GM19372 (cell line): ENCODE measurements at regions not wholly inside any gene's neighbourhood (a gene's known extent, or its start where the extent isn't known, plus 50 kb on each side); places are given as distances from the start of the nearest gene placed in this dataset.

ENCODE experiments used
- ATAC-seq: cut with Tn5 transposase; IDR thresholded peaks from one replicate; pipeline ENCODE4 v1.9.1; 2021; ENCODE audit warnings: mild to moderate bottlenecking, low read depth, moderate library complexity; ENCODE audit not compliant: unreplicated experiment

- no peak for ATAC-seq
These were observed 71.6 kb upstream of the C1GALT1 start for GRCh38 chr7:7110706-7111105.

DNA sequence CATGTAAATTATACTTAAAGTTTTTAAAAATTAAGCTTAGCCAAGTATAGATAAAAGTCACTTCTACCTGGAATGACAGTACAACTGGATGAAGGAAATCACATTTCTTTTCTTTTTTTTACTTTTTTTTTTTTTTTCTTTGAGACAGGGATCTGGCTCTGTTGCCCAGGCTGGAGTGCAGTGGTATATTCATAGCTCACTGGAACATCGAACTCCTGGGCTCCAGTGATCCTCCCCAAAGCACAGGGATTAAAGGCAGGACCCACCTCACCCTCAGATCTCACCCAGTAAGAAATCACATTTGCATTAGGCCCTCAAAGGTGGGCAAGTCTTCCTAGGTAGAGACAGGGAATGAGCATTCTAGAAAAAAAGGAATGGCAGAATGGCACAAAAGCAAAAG, 69.5 kb upstream of the C1GALT1 start:
- no peak for ATAC-seq

DNA sequence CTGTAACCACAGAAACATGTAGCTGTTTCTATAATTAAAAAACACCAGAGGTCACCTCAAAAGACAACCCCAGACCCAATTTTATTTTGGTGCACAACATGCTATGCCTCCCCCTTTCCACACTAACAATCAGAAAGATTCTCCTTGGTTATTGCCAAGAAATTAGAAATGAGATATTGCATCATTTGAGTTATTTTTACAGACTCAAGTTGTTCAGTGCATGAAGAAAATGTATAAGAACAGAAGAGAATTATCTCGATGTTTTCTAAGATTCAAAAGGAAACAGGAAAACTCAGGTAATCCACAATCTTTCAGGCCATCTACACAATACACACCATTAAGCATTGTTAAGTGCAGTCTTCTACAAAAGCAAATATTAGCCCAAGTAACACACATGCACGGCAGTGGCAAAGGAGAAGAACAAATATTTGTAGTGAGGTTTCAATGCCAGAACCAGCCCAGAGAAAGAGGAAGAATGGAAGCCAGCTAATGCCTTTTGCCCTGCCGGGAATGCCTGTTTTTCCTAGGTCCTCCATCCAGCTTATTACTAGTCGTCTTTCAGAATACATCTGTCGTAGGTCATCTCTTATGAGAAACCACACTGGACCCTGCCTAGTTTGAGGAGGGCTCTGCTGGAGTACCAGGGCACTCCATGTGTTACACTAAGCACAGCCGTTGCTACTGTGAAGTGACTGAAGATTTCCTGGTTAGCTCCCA, 67.6 kb upstream of the C1GALT1 start:
- ATAC-seq, result no peak

DNA sequence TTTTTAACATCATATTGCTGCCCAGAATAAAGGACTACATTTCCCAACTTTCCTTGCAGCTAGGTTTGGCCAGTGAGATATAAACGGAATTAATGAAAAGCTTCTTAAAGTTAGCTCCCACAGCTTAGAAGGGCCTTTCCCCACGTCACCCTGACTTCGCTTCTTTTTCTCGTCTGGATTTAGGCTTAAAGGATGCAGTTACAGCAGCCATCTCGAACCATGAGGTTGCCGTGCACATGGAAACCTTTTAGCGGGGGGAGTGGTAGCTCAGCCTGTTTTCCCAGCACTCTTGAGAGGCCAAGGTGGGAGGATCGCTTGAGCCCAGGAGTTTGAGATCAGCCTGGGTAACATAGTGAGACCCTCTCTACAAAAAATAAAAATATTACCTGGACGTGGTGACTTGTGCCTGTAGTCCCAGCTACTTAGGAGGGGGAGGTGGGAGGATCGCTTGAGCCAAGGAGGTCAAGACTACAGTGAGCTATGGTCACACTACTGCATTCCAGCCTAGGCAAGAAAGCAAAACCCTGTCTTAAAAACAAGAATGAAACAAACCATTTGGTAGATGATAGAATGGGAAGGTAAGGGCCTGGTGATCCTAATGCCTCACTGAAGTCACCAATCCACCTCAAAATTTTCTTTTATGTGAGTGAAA, 64.3 kb upstream of the C1GALT1 start:
- no peak for ATAC-seq

DNA sequence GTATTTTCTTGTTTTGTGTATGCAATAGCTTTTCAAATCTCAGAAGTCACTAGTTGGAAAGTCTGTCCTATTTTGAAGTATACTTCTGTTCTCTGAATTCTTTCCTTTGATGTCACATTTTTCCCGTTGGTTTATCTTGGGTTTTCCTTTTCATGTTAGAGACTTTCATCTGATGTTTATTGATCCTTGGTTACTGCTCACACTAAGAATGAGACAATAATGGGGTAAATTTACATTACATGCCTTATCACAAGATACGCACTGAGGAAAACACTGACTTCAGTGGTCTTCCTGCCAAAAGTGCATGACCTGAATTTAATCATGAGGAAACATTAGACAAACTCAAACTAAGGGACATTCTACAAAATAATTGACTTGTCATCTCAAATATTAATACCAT, 63.5 kb upstream of the C1GALT1 start:
- ATAC-seq, result no peak

GRCh38 chr7:7119729-7120128, 62.6 kb upstream of the C1GALT1 start:
- ATAC-seq, result no peak

GRCh38 chr7:7122033-7122478, 60.3 kb upstream of the C1GALT1 start:
- ATAC-seq, result no peak

DNA sequence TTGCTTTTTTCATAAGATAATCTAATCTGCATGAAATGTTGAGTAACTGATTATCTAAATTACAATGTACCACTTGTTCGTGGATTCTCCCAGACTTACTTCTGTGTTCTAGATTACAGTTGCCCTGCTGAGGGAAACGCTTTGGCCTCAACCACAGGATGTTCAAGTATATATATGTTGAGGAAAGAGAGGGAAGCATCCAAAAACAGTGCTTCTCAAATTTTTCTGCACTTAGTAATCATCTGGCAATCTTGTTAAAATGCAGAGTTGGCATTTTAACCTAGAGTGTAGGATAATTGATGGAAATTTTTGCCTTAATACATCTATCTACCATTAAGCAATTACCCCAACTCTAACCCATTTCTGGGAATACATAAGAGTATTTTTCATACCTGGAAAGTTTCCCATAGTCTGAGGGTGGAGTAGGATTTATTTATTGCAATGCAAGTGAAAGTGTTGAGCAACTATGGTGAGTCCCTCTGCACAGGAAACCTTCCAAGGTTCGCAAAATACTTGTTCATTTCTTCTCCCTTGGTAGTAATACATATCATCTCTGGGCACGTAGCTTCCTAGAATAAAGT, 59.6 kb upstream of the C1GALT1 start:
- ATAC-seq, result no peak

- no peak for ATAC-seq
These were observed 56.4 kb upstream of the C1GALT1 start for GRCh38 chr7:7125963-7126362.

- ATAC-seq, result no peak
These were observed 54.6 kb upstream of the C1GALT1 start for GRCh38 chr7:7127773-7128172.

DNA sequence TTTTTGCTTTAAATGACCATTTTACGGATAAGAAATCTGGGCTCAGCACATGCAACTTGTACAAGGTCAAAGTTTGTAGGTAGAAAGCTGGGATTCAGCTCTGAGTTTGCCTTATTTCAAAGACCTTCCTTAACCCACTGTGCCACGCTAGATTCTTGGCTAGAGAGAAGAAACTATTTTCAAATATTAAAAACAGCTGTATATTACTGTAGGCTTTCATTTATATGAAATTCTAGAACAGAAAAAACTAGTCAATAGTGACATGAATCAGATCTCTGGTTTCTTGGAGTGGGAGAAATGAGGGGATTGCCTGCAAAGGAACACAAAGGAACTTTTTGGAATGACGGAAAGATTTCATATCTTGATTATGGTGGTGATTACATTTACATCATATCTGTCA, 53.0 kb upstream of the C1GALT1 start:
- no peak for ATAC-seq

- no peak for ATAC-seq
These were observed 51.1 kb upstream of the C1GALT1 start for GRCh38 chr7:7131273-7131672.
